ENCODE measurements at regions not wholly inside any gene's neighbourhood (a gene's known extent, or its start where the extent isn't known, plus 50 kb on each side); places are given as distances from the start of the nearest gene placed in this dataset.
A peak's percentile ranks its signal among the peaks of the same experiment; 100 is the strongest.
"Not testable (repeated sequence)": the region's sequence is repeated elsewhere in the genome, so short reads cannot be mapped to it uniquely, and the experiment has no call there.

DNA sequence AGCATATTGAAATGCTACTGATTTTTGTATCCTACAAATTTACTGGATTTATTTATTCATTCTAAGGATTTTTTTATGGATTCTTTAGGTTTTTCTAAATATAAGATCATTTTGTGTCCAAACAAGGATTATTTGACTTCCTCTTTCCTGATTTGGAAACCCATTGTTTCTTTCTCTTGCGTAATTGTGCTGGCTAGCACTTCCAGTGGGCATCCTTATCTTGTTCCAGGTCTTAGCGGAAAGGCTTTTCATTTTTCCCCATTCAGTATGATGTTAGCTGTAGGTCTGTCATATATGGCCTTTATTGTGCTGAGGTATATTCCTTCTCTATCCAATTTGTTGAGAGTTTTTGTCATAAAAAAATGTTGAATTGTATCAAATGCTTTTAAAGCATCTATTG, 57.2 kb upstream of the RHOJ start:
- Histone ChIP-seq H3K4me1 (no peaks in the 10 kb centered on the region), H3K9me3 (peaks cover 0 to 19% of the 10 kb centered on the region in 2 donors), H3K27me3 (no peaks in the 10 kb centered on the region), H3K27ac (no peak overlapping the region), H3K4me3 (no peak overlapping the region), H3K36me3 (no peaks in the 10 kb centered on the region)
- DNase-seq (ENCODE audit: low spot score in 2 of 2), result no peak
- TF ChIP-seq POLR2A (IDR thresholded peaks at IDR 0.05) (no peak), POLR2AphosphoS5 (IDR thresholded peaks at IDR 0.05) (no peak)
- TF ChIP-seq, protein P1, sequence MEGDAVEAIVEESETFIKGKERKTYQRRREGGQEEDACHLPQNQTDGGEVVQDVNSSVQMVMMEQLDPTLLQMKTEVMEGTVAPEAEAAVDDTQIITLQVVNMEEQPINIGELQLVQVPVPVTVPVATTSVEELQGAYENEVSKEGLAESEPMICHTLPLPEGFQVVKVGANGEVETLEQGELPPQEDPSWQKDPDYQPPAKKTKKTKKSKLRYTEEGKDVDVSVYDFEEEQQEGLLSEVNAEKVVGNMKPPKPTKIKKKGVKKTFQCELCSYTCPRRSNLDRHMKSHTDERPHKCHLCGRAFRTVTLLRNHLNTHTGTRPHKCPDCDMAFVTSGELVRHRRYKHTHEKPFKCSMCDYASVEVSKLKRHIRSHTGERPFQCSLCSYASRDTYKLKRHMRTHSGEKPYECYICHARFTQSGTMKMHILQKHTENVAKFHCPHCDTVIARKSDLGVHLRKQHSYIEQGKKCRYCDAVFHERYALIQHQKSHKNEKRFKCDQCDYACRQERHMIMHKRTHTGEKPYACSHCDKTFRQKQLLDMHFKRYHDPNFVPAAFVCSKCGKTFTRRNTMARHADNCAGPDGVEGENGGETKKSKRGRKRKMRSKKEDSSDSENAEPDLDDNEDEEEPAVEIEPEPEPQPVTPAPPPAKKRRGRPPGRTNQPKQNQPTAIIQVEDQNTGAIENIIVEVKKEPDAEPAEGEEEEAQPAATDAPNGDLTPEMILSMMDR (IDR thresholded peaks at IDR 0.05), result no peak
- intact Hi-C loops (cut with DNase I; ENCODE audit: low total_unique reads), result no loop called here

GRCh38 chr14:63134801-63135200, 69.4 kb upstream of the RHOJ start:
- Histone ChIP-seq H3K27me3 (no peaks in the 10 kb centered on the region), H3K36me3 (no peaks in the 10 kb centered on the region), H3K9me3 (no peaks in the 10 kb centered on the region), H3K4me3 (no peak overlapping the region), H3K4me1 (no peaks in the 10 kb centered on the region), H3K27ac (no peak overlapping the region)
- intact Hi-C loops (cut with DNase I; ENCODE audit: low total_unique reads), result no loop called here
- TF ChIP-seq POLR2AphosphoS5 (IDR thresholded peaks at IDR 0.05), result no peak
- TF ChIP-seq, protein P1 (IDR thresholded peaks at IDR 0.05), result peak in 1 of 3 donors; percentile 11
- DNase-seq (ENCODE audit: low spot score in 2 of 2), result no peak

- Histone ChIP-seq H3K27me3 (no peaks in the 10 kb centered on the region), H3K4me1 (no peaks in the 10 kb centered on the region), H3K36me3 (no peaks in the 10 kb centered on the region), H3K4me3 (no peak overlapping the region), H3K9me3 (no peaks in the 10 kb centered on the region), H3K27ac (no peak overlapping the region)
- TF ChIP-seq POLR2A (IDR thresholded peaks at IDR 0.05) (no peak), POLR2AphosphoS5 (IDR thresholded peaks at IDR 0.05) (no peak)
- TF ChIP-seq, protein P1 (IDR thresholded peaks at IDR 0.05), result no peak
- intact Hi-C loops (cut with DNase I; ENCODE audit: low total_unique reads), result no loop called here
- DNase-seq (ENCODE audit: low spot score in 2 of 2), result no peak
These were observed 73.7 kb upstream of the RHOJ start for GRCh38 chr14:63130531-63130930.

- intact Hi-C loops (cut with DNase I; ENCODE audit: low total_unique reads); H3K36me3 ChIP-seq; H3K4me3 ChIP-seq; H3K9me3 ChIP-seq; H3K4me1 ChIP-seq; H3K27ac ChIP-seq; H3K27me3 ChIP-seq; DNase-seq (ENCODE audit: low spot score in 2 of 2): not testable (repeated sequence)
These were observed 61.2 kb upstream of the KCNH5 start for GRCh38 chr14:63106487-63106886.

- Histone ChIP-seq H3K4me3 (no peak overlapping the region), H3K9me3 (no peaks in the 10 kb centered on the region), H3K27ac (no peak overlapping the region), H3K4me1 (no peaks in the 10 kb centered on the region), H3K36me3 (no peaks in the 10 kb centered on the region), H3K27me3 (no peaks in the 10 kb centered on the region)
- intact Hi-C loops (cut with DNase I; ENCODE audit: low total_unique reads), result no loop called here
- TF ChIP-seq POLR2A (IDR thresholded peaks at IDR 0.05), result no peak
- TF ChIP-seq POLR2AphosphoS5 (IDR thresholded peaks at IDR 0.05), result no peak
- TF ChIP-seq, protein P1 (IDR thresholded peaks at IDR 0.05), result no peak
- no peak for DNase-seq (ENCODE audit: low spot score in 2 of 2)
These were observed 55.3 kb upstream of the KCNH5 start for GRCh38 chr14:63100552-63100951.

DNA sequence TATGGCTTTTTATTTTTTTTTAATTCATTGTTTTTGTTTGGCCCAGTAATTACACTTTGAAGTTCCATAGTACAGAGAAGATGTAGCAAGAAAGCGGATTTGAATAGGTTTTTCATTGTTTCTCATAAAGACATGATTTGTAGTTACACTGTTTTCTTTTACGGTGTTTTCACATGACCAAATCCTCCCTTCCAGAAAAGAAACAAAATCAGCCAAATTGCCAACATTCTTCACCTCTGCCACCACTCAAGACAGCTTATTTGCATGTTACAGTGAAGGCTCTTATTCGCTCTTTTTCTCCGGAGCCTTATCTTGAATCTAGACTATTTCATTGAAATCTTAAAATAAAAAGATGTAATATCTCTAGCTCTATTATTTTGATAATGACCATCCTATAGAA, 50.9 kb upstream of the KCNH5 start:
- Histone ChIP-seq H3K4me1 (no peaks in the 10 kb centered on the region), H3K36me3 (no peaks in the 10 kb centered on the region), H3K27me3 (no peaks in the 10 kb centered on the region), H3K27ac (no peak overlapping the region), H3K9me3 (no peaks in the 10 kb centered on the region), H3K4me3 (no peak overlapping the region)
- no peak for DNase-seq (ENCODE audit: low spot score in 2 of 2)
- no peak for TF ChIP-seq POLR2AphosphoS5 (IDR thresholded peaks at IDR 0.05)
- TF ChIP-seq, protein P1 (IDR thresholded peaks at IDR 0.05), result no peak
- TF ChIP-seq POLR2A (IDR thresholded peaks at IDR 0.05), result no peak
- intact Hi-C loops (cut with DNase I; ENCODE audit: low total_unique reads), result no loop called here

Measured in breast epithelium (tissue), 4 donors.